GM21717 (cell line): ENCODE measurements at regions not wholly inside any gene's neighbourhood (a gene's known extent, or its start where the extent isn't known, plus 50 kb on each side); places are given as distances from the start of the nearest gene placed in this dataset.
"Not testable (repeated sequence)": the region's sequence is repeated elsewhere in the genome, so short reads cannot be mapped to it uniquely, and the experiment has no call there.

ENCODE experiments used
- ATAC-seq: cut with Tn5 transposase; IDR thresholded peaks from one replicate; pipeline ENCODE4 v1.9.1; 2021; ENCODE audit warnings: mild to moderate bottlenecking, moderate library complexity; ENCODE audit not compliant: unreplicated experiment

GRCh38 chr20:17873410-17874270 lies 95.0 kb downstream of the SNX5 start:
- no peak for ATAC-seq

DNA sequence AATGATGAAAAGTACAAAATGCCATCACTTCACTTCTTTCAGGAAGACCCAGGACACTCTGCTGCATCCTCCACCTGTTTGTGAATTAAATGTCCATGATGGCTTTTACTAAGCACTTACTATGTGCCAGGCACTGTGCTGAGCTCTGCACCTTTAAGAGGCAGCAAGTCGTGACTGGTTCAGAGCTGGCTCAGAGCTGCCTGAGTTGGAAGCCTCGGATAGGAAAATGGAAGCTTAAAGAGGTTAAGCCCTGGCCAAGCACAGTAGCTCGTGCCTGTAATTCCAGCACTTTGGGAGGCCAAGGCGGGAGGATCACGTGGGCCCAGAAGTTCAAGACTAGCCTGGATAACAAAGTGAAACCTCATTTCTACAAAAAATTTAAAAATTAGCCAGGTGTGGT lies 95.6 kb downstream of the SNX5 start:
- no peak for ATAC-seq

GRCh38 chr20:17872434-17872833 lies 96.2 kb downstream of the SNX5 start:
- no peak for ATAC-seq

DNA sequence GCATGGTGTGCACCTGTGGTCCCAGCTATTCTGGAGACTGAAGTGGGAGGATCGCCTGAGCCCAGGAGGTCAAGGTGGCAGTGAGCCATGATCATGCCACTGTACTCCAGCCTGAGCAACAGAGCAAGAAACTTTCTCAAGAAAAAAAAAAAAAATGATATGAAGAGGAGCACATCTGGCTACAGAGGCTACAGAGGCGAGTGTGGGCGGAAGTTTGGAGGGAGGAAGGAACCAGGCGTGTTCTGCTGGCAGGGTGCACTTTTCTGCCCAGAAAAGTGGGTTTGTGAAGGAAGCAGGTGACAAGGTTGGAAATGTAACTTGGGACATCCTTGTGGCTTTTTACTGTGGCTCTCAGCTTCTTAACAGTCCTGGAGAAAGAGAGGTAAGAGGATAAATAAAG lies 96.7 kb downstream of the SNX5 start:
- no peak for ATAC-seq

- no peak for ATAC-seq
These were observed 97.4 kb downstream of the SNX5 start for GRCh38 chr20:17871181-17871580.

DNA sequence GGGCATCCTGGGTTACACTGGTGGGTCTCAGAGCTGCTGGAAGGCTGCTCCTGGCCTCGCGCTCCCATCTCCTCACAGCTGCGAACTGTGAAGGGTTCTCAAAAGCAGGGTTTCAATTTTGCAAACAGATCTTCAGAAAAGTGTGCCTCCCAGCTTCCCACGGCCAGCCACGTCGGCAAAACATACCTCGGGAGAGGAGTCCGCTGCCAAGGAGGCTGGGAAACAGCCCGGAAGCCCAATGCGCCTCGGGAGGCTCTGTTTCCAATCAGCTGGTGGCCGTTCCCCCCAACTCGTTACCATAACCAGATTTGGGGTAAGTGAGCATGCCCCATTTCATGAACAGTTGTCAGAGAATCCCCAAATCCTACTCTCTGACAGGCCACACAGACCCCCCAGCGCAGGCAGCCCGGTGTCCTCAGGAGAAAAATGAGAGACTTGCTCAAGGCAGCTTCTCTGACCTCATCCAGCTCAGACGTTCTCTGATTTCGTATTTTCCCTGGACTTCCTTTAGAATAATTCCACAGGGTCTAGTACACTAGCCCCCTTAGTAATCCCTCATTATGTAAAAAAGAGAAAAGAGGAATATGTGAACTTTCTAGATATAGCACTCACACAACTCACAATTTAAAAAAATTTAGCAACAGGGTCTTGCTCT lies 98.4 kb downstream of the SNX5 start:
- no peak for ATAC-seq

DNA sequence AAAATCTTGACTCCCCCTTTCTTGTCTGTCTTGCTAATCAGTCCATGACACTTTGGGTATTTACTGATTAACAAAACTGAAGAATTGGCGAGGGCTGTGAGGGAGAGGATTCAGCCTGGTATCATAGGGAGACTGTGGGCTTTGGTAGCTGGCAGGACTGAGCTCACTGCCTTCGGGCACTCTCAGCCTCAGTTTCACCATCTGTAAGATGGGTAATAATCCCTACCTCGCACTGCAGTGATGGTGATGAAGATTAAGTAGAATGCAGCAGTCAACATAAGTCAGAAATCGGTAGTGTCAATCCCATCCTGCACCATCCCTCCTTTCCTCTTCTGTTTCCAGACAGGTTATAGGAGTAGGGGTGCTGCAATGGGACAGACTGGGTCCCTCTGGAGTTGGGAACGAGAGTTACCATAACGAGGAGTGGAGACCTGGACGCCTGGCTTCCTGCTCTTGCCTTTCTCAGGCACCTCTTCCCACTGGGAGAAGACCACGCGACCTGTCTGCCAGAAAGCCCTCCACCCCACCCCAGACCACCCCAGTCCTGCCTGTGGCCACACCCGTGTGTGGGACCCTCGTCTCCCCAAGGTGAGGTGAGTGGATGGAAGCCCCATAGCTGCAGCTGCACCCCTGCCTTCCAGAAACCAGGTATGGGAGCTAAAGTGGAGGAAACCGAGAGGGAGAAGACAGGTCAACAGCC lies 99.1 kb downstream of the SNX5 start:
- ATAC-seq, result no peak

DNA sequence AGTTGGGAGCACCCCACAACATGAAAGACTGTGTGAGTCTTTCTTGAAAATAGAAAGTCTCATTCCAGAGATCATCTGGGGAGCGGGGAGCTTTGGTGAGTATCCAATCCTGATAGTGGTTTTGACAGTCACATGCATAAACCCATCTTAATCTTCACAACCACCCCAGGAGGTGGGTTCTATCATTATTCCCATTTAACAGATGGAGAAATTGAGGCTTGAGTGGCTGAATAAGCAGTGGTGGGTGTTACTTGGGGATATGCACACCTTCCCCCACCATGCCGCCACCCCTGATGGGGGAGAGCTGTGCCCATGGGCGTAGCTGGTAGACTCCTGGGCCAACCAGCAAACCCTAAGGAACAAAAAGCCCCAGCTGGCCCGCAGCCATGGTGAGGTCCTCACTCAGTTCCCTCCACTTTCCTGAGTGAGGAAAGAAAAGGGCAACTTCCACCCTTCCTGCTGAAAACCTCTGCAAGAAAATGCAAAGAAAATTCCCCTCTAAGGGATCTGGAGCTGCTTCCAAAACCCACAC lies 99.8 kb downstream of the SNX5 start:
- no peak for ATAC-seq

GRCh38 chr20:17868151-17868550 lies 100.4 kb downstream of the SNX5 start:
- no peak for ATAC-seq

- no peak for ATAC-seq
These were observed 101.3 kb downstream of the SNX5 start for GRCh38 chr20:17867131-17867925.

DNA sequence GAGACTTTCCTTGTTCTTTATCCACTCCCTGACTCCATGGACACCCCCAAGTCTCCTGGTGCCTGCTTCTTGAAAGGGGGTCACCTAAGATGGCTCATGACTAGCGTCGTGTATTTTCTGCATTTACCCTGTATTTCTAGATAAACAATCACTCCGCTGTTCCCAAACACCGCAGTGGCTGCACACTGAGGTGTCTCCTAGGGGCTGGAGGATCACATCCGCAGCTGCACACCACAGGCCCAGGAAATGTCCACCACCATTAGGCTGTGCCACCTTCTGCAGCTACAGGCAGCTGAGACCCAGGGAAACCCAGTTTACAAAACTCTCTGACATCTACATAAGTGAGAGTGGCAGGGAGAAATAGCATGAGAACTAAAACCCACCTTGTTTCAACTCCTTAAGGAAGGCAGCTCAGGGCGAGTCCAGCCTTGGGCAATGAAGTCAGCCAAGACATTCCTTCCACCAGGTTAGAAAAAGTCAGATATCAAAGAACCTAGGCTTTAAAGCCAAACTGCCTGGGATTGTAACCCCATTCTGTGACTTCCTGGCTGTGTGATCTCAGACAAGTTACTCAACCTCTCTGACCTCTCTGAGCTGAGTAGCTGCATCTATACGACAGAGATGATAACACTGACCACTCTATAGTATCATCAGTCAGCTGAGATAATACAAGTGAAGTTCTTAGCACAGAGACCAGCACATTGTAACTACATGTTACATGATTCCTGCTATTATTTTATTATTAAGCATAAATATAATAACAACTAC lies 102.2 kb downstream of the SNX5 start:
- no peak for ATAC-seq

DNA sequence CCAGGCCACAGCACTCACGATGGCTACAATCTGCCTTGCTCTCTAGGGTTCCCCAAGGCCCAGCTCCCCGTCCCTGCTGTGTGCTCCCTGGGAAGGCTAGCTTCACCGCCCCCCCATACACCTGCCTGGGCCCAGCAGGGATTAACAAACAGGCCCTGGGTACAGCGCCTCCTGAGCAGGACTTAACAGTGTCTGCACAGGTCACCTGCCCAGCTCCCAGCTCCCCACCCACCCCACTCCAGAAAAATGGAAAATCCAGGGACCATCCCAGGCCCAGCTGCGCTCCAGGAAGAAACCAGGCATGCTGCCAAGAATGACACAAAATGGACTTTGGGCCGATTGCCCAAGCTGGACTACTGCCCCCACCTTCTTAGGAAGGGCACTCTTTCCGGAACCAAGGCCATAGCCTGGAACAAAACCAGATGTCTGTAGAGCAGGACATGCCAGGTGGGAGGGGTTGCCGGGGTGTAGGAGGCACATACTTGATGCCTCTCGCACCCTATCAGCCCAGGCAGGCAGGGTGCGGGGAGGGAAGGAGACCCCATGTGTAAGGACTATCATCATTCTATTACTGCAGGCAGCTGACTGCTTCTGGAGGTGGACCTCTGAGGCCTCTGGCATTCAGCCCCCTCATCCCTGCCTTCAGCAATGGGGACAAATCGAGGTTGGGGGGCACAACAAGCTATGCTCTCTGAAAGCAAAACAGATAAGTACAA lies 104.9 kb downstream of the SNX5 start:
- ATAC-seq, result no peak

DNA sequence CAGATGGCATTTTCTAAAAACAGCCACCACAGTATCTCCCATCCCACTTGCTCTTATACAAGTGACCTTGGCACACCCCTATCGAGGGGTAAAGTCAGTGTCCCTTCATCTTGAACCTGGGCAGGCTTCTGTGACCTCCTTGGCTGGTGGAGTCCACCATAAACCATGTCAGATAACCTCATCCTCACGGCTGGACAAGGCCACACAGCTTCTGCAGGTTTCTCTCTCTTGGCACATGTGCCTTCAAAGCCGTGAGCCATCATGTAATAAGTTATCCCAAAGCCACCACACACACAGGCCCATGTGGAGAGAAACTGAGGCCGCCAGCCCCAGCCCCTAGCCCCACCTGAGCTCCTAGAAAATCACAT lies 105.4 kb downstream of the SNX5 start:
- ATAC-seq, result no peak

DNA sequence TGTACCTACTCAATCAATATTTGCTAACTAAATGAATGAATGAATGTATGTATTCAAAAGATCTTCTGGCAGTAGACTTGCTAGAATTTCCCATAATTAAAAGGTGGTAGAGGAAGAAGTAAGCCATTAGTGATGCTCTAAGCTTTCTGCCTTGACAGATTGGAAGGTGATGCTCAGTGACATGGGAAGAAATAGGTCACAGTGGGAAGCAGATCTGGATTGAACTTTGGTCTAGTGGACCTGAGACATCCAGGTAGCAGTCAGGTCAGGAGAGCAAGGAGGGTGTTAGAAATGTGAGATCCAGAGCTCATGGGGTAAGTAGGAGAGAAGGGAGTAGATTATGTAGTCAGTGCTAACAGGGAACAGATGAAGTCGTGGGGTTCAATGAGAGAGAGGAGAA lies 106.4 kb downstream of the SNX5 start:
- ATAC-seq, result no peak

DNA sequence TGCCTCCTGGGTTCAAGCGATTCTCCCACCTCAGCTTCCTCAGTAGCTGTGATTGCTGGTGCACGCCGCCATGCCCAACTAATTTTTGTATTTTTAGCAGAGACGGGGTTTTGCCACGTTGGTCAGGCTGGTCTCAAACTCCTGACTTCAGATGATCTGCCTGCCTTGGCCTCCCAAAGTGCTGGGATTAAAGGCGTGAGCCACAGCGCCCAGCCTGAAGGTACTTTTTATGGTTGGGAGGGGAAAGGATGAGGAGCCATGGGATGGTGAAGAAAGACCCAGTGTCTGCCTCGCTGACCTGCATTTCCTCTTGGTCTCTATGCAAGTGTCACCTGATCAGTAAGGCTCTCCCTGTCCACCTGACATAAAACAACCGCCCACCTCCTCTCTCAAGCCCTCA lies 107.0 kb downstream of the SNX5 start:
- ATAC-seq, result not testable (repeated sequence)

GRCh38 chr20:17860301-17861197 lies 108.0 kb downstream of the SNX5 start:
- no peak for ATAC-seq

DNA sequence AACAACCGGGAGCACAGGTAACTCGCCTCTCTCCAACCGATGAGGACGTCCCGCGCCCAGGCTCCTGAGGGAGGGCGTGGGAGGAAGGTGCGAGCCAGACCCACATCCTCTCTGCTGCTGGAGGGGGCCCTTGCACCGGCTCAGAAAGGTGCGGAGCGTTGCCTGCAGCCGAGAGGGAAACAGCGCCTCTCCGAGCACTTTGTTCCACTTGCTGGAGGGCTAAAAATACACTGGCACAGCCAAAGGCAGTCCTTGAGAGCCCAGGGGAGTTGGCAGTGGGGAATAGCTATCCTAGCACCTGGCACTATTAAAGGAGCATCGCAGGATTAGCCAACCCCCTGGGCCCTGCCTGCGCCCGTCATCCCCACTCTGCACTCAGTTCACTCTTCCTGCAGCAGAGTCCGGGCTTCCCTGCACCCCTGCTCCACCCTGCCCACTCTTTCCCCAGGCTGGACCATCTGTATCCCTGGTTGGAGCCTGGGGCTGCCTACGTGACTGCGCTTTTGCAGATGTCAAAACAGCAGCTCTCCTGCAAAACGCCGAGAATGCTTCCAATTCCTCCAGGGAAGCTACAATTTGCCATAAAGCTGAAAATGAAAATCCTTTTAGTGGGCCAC lies 108.9 kb downstream of the SNX5 start:
- no peak for ATAC-seq

DNA sequence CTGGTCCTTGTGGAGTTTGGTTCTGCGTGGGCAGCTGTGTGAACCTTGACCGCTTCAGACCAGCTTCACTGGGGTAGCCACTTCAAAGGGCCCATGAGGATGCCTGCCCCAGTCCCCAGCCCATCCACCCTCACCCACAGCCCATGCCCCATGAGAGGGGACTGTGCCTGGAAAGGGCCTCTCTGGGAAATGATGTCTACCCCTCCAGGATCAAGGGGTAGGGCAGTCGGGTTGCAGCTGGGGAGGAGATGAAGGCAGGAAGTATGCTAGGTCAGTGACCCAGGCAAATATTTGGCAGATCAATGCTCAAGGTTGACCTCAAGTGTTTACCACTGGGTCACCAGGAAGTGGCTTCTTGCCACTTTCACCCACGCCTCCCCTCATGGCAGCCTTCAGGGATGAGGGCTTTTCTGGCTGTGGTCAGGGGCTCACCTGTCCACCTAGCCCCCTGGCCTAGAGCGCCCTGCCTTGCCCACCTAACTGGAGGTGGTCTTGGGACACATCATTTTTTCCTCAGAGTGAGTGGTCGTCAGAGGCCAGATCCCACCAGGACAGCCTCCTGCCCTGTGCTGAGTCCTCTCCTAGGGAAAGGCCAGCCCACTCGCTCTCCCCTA lies 109.5 kb downstream of the SNX5 start:
- ATAC-seq, result no peak
